ENCODE measurements at regions not wholly inside any gene's neighbourhood (a gene's known extent, or its start where the extent isn't known, plus 50 kb on each side); places are given as distances from the start of the nearest gene placed in this dataset.

- TF ChIP-seq CTCF (IDR thresholded peaks at IDR 0.05; ENCODE audit: borderline replicate concordance, extremely low read depth, low read length, poor library complexity, severe bottlenecking) = no peak
- TF ChIP-seq EZH2 (IDR thresholded peaks at IDR 0.05; ENCODE audit: borderline replicate concordance, low read depth, low read length, severe bottlenecking) = no peak
- Histone ChIP-seq H3K27me3 (ENCODE audit: insufficient read depth, low read length, poor library complexity) (no peaks in the 10 kb centered on the region), H3K36me3 (ENCODE audit: insufficient read depth, low read length) (no peaks in the 10 kb centered on the region), H3K79me2 (ENCODE audit: insufficient read depth, low read length) (no peaks in the 10 kb centered on the region), H3K9me3 (ENCODE audit: insufficient read depth, low read length, severe bottlenecking) (no peaks in the 10 kb centered on the region), H3K9ac (ENCODE audit: low read depth, low read length) (no peak overlapping the region), H3K27ac (ENCODE audit: low read length) (no peak overlapping the region), H4K20me1 (ENCODE audit: insufficient read depth, low read length) (no peaks in the 10 kb centered on the region), H3K4me2 (ENCODE audit: insufficient read depth, low read length) (no peak overlapping the region), H2AFZ (ENCODE audit: low read depth, low read length) (no peak overlapping the region), H3K4me3 (ENCODE audit: low read depth in 1 of 2, low read length in 2 of 2) (no peak overlapping the region), H3K4me1 (ENCODE audit: insufficient read depth, low read length) (no peaks in the 10 kb centered on the region)
- no peak for DNase-seq
- ATAC-seq (ENCODE audit: insufficient read depth, low read depth) = no peak
Measured at GRCh38 chr1:222275729-222276465, 272.0 kb downstream of the HHIPL2 start.

- no peak overlapping the region for H3K9ac ChIP-seq (ENCODE audit: low read depth, low read length)
- H2AFZ ChIP-seq (ENCODE audit: low read depth, low read length) = no peak overlapping the region
- no peaks in the 10 kb centered on the region for H3K27me3 ChIP-seq (ENCODE audit: insufficient read depth, low read length, poor library complexity)
- no peak for TF ChIP-seq CTCF (IDR thresholded peaks at IDR 0.05; ENCODE audit: borderline replicate concordance, extremely low read depth, low read length, poor library complexity, severe bottlenecking)
- TF ChIP-seq EZH2 (IDR thresholded peaks at IDR 0.05; ENCODE audit: borderline replicate concordance, low read depth, low read length, severe bottlenecking) = no peak
- no peak overlapping the region for H3K4me3 ChIP-seq (ENCODE audit: low read depth in 1 of 2, low read length in 2 of 2)
- H3K36me3 ChIP-seq (ENCODE audit: insufficient read depth, low read length) = no peaks in the 10 kb centered on the region
- no peaks in the 10 kb centered on the region for H3K79me2 ChIP-seq (ENCODE audit: insufficient read depth, low read length)
- ATAC-seq (ENCODE audit: insufficient read depth, low read depth) (no peak), DNase-seq (no peak)
- H3K9me3 ChIP-seq (ENCODE audit: insufficient read depth, low read length, severe bottlenecking) = no peaks in the 10 kb centered on the region
- H4K20me1 ChIP-seq (ENCODE audit: insufficient read depth, low read length) = no peaks in the 10 kb centered on the region
- no peak overlapping the region for H3K4me2 ChIP-seq (ENCODE audit: insufficient read depth, low read length)
- no peaks in the 10 kb centered on the region for H3K4me1 ChIP-seq (ENCODE audit: insufficient read depth, low read length)
- no peak overlapping the region for H3K27ac ChIP-seq (ENCODE audit: low read length)
Measured at GRCh38 chr1:222275001-222275728, 272.7 kb downstream of the HHIPL2 start.

GRCh38 chr1:222266223-222267196 is 281.4 kb downstream of the HHIPL2 start:
- no peak for TF ChIP-seq CTCF (IDR thresholded peaks at IDR 0.05; ENCODE audit: borderline replicate concordance, extremely low read depth, low read length, poor library complexity, severe bottlenecking)
- no peak for TF ChIP-seq EZH2 (IDR thresholded peaks at IDR 0.05; ENCODE audit: borderline replicate concordance, low read depth, low read length, severe bottlenecking)
- no peak for ATAC-seq (ENCODE audit: insufficient read depth, low read depth)
- no peaks in the 10 kb centered on the region for H3K9me3 ChIP-seq (ENCODE audit: insufficient read depth, low read length, severe bottlenecking)
- H3K4me1 ChIP-seq (ENCODE audit: insufficient read depth, low read length) = no peaks in the 10 kb centered on the region
- no peak overlapping the region for H3K27ac ChIP-seq (ENCODE audit: low read length)
- H2AFZ ChIP-seq (ENCODE audit: low read depth, low read length) = no peak overlapping the region
- no peaks in the 10 kb centered on the region for H4K20me1 ChIP-seq (ENCODE audit: insufficient read depth, low read length)
- no peak for DNase-seq
- H3K9ac ChIP-seq (ENCODE audit: low read depth, low read length) = no peak overlapping the region
- no peak overlapping the region for H3K4me3 ChIP-seq (ENCODE audit: low read depth in 1 of 2, low read length in 2 of 2)
- H3K79me2 ChIP-seq (ENCODE audit: insufficient read depth, low read length) = no peaks in the 10 kb centered on the region
- H3K27me3 ChIP-seq (ENCODE audit: insufficient read depth, low read length, poor library complexity) = no peaks in the 10 kb centered on the region
- no peaks in the 10 kb centered on the region for H3K36me3 ChIP-seq (ENCODE audit: insufficient read depth, low read length)
- no peak overlapping the region for H3K4me2 ChIP-seq (ENCODE audit: insufficient read depth, low read length)

All from DND-41 (cell line).